ENCODE measurements at regions not wholly inside any gene's neighbourhood (a gene's known extent, or its start where the extent isn't known, plus 50 kb on each side); places are given as distances from the start of the nearest gene placed in this dataset.

DNA sequence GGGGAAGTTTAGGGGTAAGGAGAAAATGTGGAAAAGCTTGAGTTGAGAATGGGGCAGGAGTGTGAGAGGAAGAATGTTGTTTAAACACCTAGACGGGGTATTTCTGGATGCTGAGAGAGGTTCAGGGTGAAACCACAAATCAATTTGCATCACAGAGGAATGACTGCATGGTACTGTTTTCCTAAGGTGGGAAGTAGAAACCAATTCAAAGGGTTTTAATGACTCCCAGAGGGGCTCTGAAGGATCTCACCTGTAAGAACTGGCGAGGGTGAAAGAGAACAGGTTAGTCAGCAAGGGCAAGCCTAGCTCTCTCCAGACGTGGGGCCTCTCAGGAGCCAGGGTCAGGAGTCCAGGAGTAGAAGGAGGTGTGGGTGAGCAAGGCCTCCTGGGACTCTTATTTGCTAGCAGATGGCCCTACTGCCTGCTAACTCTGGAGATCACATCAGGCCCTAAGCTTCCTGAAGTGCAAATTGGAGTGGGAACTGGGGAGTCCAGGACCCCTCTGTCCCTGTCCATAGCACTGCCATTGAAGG lies 133.0 kb upstream of the CELF4 start:
- no peak for DNase-seq

- DNase-seq, result no peak
These were observed 128.9 kb upstream of the CELF4 start for GRCh38 chr18:37694516-37694915.

GRCh38 chr18:37691162-37691561 lies 125.6 kb upstream of the CELF4 start:
- DNase-seq, result no peak

GRCh38 chr18:37689841-37690240 lies 124.2 kb upstream of the CELF4 start:
- DNase-seq, result no peak

DNA sequence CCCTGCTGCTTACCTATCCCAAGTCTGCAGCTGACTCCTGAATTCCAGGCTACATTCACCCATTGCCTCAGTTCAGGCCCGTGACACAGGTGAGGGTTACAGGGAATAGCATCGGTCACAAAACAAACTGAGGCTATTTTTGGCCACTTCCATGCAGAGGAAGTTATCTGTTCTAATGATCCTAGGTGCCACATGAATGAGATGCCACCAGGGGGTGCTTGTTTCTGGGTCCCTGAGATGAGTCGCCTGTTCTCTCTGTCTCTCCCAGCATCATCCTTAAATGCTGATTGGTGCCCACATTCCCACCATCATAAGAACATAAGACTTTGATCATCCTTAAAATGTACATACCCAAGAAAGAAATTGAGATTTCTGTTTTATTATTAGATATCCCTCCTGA lies 119.0 kb upstream of the CELF4 start:
- DNase-seq, result no peak

DNA sequence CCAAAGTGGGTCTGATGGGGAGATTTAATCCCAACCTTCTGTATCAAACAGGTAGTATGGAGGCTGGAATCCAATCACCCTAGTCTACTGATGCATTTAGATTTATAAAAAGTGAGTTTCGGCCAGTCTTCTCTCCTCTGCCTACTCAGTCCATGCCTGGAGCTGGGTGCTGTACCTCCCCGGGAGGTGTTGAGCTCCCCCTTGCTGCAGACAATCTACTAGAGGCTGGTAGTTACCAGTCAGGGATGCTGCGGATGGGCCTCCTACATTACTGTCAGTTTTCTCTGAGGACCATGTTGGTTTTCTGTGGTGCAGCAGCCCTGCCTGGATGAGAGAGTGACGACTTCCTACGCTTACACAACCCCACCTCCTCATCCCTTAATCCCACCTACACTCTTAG lies 118.6 kb upstream of the CELF4 start:
- DNase-seq, result no peak

DNA sequence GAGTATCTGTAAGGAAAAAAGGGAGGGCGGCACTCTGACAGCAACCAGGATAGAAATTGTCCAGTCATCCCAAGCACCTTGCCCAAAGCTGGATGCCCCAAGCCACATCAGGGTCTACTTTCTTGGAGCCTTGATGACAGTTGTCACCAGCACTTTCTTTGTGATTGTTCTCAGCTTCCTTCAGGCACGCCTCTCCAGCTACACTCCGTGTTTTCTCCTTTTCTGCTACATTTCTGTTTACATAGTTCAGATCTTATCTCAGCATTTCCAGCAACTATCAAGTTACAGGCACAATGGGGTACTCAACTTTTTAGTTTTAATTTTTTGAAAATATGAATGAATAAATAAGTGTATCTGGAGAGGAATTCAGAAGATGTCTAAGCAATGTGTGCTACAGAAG lies 115.3 kb upstream of the CELF4 start:
- no peak for DNase-seq

DNA sequence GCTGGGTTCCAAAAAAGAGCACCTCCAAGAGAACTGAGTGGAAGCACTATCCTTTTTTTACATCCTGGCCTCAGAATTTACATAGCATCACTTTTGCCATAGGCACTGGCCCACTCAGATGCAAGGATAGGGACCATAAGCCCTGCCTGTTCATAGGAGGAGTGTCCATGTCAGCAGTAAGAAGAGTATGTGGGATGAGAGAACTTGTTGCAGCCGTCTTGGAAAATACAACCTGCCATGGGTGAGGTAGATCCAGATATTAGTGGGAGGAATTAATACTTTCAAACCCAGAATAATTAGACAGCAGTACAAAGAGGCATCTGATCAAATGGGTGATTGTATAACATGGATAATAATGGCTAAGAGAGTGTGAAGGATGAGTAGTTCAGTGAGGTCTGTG lies 110.7 kb upstream of the CELF4 start:
- no peak for DNase-seq

- no peak for DNase-seq
These were observed 110.1 kb upstream of the CELF4 start for GRCh38 chr18:37675699-37676098.

GRCh38 chr18:37674570-37674969 lies 109.0 kb upstream of the CELF4 start:
- no peak for DNase-seq

DNA sequence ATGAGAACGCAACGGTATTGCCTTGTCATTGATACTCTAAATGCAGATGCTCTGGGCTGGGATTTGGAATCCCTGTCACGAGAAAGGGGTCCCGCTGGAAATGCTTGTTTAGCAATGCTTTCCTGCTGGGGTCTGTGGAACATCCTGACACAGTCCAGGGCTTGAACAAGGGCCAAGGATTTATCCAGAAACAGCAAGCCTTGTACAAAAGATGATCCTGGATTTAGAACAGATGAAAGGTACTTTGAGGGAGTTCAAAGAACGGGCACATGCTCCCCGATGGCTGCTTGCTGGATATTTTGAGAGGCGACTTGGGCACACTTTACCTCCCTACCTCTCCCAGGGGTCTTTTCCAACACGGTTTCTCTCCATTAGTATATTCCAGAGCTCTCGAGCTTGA lies 108.1 kb upstream of the CELF4 start:
- DNase-seq, result no peak

- no peak for DNase-seq
These were observed 107.5 kb upstream of the CELF4 start for GRCh38 chr18:37672932-37673595.

- no peak for DNase-seq
These were observed 106.4 kb upstream of the CELF4 start for GRCh38 chr18:37672001-37672400.

DNA sequence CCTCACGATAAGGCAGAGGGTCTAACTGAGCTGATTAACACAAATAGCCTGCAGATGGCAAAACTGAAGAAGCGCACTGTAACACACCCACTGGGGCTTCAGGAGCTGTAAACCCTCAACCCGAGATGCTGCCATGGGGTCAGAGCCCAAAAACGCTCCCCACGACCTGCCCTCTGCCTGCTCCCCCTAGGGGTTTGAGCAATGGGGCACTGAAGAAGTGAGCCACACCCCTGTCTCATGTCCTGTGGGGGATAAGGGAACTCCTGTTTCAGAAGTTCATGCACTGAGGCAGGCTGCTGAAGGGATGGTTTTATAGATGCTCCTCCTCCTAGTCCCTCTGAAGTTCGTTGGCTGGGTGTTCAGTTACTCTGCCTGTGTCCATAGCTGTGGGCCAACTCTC lies 105.9 kb upstream of the CELF4 start:
- DNase-seq, result no peak

- no peak for DNase-seq
These were observed 105.5 kb upstream of the CELF4 start for GRCh38 chr18:37671119-37671518.

GRCh38 chr18:37669991-37670534 lies 104.5 kb upstream of the CELF4 start:
- no peak for DNase-seq

DNA sequence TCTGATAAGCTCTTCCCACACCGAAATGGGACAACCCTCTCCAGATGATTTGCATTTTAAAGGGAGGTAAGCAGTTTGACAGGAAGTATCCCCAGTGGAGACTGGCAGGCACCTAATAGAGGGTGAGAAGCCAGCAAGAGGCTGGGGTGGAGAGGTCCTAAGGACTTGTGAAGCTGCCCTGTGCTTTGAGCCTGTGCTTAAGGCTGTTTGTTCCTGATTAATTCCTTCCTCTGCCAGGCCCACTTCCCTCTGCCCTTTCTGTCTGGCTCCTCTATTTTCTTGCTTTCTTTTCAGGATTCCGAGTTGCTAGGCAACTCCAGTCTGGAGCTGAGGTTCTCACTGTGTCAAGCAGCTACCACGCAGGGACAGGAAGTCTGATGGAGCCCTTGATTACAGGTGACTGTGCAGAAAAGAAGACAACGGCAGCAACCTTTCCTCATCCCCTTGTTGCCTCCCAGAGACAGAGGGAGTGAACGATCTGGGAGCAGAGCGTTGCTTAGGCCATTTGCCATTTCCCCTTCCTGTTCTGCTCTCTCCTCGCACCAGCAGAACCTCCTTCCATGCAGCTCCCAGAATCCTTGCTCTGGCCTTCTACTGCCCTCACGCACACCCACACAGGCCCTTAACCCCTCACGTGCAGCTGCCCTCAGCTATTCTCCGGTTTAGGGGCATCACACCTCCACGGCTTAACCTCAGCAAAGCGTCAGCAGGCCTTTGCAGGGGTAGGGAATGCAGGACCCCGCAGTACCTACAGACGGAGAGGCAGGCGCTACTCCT lies 103.6 kb upstream of the CELF4 start:
- no peak for DNase-seq

GRCh38 chr18:37667836-37668235 lies 102.2 kb upstream of the CELF4 start:
- no peak for DNase-seq

DNA sequence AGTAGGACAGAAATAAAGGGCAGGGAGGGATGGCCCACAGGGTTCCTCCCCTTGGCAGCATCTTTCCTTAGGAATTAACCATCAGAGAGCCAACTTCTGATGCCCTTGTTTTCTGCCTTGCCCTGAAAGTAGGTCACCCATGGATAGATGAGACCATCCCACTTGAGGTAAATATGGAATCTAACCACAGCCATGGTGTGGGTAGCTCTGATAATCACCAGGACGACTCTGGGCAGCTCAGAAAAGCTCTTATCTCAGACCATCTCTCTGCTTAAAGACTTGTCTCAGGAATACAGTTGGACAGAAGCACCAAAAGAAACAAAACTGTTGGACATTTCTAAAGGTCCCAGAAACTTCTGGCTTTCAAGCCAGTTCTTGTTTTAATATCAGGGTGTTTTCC lies 101.4 kb upstream of the CELF4 start:
- no peak for DNase-seq

DNA sequence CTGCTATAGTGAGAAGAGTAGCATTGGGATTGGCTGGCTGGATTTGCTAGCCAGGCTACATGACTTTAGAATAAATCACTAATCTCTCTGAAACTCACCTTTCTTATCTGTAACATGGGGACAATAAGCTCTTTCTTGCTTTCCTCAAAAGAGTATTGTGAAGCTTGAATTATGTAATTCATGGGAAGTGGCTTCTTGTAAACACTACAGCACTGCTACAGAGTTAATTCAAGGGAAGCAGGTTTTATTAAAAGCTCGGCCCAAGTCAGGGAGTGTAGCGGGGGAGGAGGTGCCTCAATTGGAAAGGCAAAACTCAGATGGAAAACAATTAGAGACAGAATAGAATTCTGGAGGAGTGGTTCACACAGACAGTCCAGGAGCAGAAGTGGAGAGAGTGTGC lies 100.9 kb upstream of the CELF4 start:
- no peak for DNase-seq

- no peak for DNase-seq
These were observed 99.7 kb upstream of the CELF4 start for GRCh38 chr18:37665346-37665745.

DNA sequence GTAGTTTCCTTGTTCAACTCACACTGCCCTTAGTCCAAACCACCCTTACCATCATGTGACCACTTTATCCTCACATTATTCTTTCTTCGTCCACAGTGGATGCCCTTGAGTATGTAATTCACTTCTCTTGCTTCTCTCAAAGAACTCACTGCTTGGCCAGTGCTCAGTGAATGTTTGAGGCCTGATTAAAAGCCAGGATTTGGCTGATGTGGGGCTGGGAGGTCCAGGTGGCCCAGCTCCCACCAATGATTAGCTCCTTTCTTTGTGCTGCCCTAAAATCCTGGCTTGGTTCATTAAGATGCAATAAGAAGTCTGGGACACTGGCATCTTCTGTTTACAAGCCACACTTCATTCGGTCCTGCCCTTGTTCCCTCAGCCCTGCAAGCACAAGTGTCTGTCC lies 97.8 kb upstream of the CELF4 start:
- DNase-seq, result no peak

DNA sequence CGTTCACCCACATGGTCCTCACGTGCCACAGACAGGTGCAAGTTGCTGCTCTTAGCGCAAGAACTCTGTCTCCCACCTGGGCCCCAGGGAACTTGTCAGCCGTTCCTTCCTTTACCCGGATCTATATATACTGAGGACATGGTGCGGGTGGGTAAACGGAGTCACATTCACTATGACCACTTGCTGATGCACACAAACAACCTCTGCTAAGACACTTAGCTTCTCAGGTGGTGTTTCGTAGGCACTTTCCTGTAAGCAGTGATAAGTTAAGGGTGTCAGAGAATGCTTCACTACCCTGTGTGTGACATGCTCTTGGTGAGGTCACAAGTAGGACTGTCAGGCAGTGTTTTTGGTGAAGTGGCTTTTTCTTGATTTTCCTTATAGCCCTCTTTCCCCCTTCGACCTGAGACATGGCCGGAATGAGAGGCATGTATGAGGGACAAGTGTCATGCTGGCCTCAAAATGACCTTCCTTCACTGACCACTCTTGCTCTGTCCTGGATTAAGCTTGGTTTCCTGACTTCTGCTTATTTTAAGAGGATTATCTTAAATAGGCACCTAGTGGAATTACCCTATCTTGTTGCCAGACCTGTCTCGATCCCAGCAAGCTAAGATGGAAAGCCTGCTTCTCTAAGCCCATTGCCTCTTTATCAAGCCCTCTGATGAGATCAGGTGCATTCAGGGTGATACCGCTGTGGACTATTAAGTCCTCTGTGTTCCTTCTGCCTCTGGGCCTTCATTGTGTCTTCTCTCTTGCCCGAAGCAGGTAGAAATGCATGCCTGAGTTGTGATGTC lies 97.1 kb upstream of the CELF4 start:
- DNase-seq, result no peak
